ENCODE measurements at regions not wholly inside any gene's neighbourhood (a gene's known extent, or its start where the extent isn't known, plus 50 kb on each side); places are given as distances from the start of the nearest gene placed in this dataset.

GRCh38 chr14:75363570-75364227, 64.1 kb upstream of the JDP2 start:
- no peak for TF ChIP-seq POLR2AphosphoS5 (IDR thresholded peaks at IDR 0.05)
- no peak for TF ChIP-seq CTCF (IDR thresholded peaks at IDR 0.05)
- TF ChIP-seq POLR2A (IDR thresholded peaks at IDR 0.05; ENCODE audit: low read depth), result no peak
- no peak for TF ChIP-seq EP300 (IDR thresholded peaks at IDR 0.05)

Data from esophagus muscularis mucosa (tissue), 4 donors.